ENCODE measurements at regions not wholly inside any gene's neighbourhood (a gene's known extent, or its start where the extent isn't known, plus 50 kb on each side); places are given as distances from the start of the nearest gene placed in this dataset.

DNA sequence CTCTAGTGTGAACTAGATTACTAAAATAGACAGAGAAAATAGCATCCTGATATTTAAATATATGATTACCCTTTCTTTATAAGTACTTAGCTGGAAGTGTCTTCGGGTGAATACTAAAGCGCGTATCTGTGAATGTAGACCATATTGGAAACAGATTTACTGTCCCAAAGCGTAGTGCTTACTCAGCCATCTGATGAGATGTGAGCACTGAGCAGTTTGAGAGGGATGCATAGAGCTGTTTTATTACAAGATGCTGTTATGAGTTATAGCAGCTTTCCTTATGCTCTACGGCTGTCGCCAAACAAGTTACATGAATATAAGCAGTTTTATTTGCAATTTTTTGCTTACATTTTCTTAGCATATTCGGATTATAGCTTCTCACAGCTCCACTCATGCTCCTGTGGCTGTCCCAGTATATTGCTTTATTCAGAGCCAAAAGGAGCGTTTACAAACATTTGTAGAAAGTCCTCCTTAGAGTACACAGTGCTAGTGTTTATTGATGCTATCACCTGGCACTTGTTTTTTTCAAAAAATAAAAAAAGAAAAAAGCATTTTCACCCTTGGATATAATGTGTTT is 981.4 kb upstream of the WWC1 start:
- TF ChIP-seq CTCF (IDR thresholded peaks at IDR 0.05) (no peak), EZH2 (IDR thresholded peaks at IDR 0.05; ENCODE audit: borderline replicate concordance, insufficient read depth, low read depth, low read length, poor library complexity, severe bottlenecking) (no peak)
